Panc1 (cell line): ENCODE measurements at regions not wholly inside any gene's neighbourhood (a gene's known extent, or its start where the extent isn't known, plus 50 kb on each side); places are given as distances from the start of the nearest gene placed in this dataset.

Source experiments
- ATAC-seq: fragments of 200-7000 bp; cut with Tn5 transposase; 2 replicates; pipeline ENCODE4 v1.9.1; 2020; ENCODE audit warnings: mild to moderate bottlenecking, moderate library complexity
- BruUV-seq: library from RNA; stranded (reverse); fragments of 400-500 nt; replicated peaks from 2 replicates; lab custom pipeline; 2021; lab: Mats Ljungman, UMichigan
- CTCF ChIA-PET: fragments of 300-600 bp; sonication (Branson Sonifier 250); formaldehyde crosslinking; loops from one replicate; lab custom pipeline; 2022; ENCODE audit warnings: antibody characterized with exemption; lab: Charles Lee
- POLR2A ChIA-PET: fragments of 300-600 bp; sonication (Branson Sonifier 250); formaldehyde crosslinking; loops from one replicate; lab custom pipeline; 2022; ENCODE audit warnings: antibody characterized with exemption; lab: Charles Lee
- DNase-seq: peaks from one replicate; pipeline ENCODE4 v3.0.0-alpha.2; 2010; ENCODE audit warnings: low read depth, low spot score
- H3K27ac ChIP-seq: 2 replicates; pipeline ENCODE4 v1.5.1; 2011; ENCODE audit warnings: mild to moderate bottlenecking, low read length, inconsistent platforms
- H3K27me3 ChIP-seq: fragments of 200-500 bp; sonication (Bioruptor generic); 2 replicates; pipeline ENCODE4 v1.6.0; 2014; ENCODE audit warnings: low read length, inconsistent platforms; ENCODE audit not compliant: control insufficient read depth, insufficient read depth
- H3K36me3 ChIP-seq: fragments of 200-500 bp; sonication (Bioruptor generic); 2 replicates; pipeline ENCODE4 v1.5.1; 2014; ENCODE audit warnings: inconsistent platforms, mild to moderate bottlenecking, low read length, moderate library complexity; ENCODE audit not compliant: control insufficient read depth, insufficient read depth
- H3K4me1 ChIP-seq: 2 replicates; pipeline ENCODE4 v1.5.1; 2011; ENCODE audit warnings: inconsistent platforms, mild to moderate bottlenecking, low read length, moderate library complexity; ENCODE audit not compliant: control insufficient read depth, insufficient read depth
- H3K4me3 ChIP-seq, 2 experiments: 2 replicates each; pipeline ENCODE4 v1.5.1; 2011 to 2012; ENCODE audit warnings: low read depth in 2 of 2, low read length in 2 of 2, mild to moderate bottlenecking in 2 of 2, inconsistent platforms in 1 of 2, moderate library complexity in 1 of 2
- H3K9me3 ChIP-seq: fragments of 200-500 bp; sonication (Bioruptor generic); 2 replicates; pipeline ENCODE4 v1.5.1; 2014; ENCODE audit warnings: low read depth, mild to moderate bottlenecking, inconsistent platforms, low read length, moderate library complexity; ENCODE audit not compliant: control insufficient read depth, insufficient read depth
- CTCF ChIP-seq: fragments of 450-650 bp; IDR thresholded peaks from 2 replicates; pipeline ENCODE4 v1.5.1; 2017; ENCODE audit warnings: mild to moderate bottlenecking
- POLR2AphosphoS5 ChIP-seq: IDR thresholded peaks from 2 replicates; pipeline ENCODE4 v1.6.1; 2012; ENCODE audit warnings: mild to moderate bottlenecking, low read depth, low read length, moderate library complexity
- REST ChIP-seq, 2 experiments: IDR thresholded peaks; 2 replicates each; pipeline ENCODE4 v1.6.1; 2011 to 2012; ENCODE audit warnings: low read depth in 2 of 2, control low read depth in 1 of 2, low read length in 1 of 2, mild to moderate bottlenecking in 1 of 2, moderate library complexity in 1 of 2; ENCODE audit not compliant: insufficient read depth in 1 of 2
- SIN3A ChIP-seq: IDR thresholded peaks from 2 replicates; pipeline ENCODE4 v1.6.1; 2012; ENCODE audit warnings: low read depth, mild to moderate bottlenecking, low read length, moderate library complexity, borderline replicate concordance; ENCODE audit not compliant: insufficient read depth
- TCF7L2 ChIP-seq: IDR thresholded peaks from 2 replicates; pipeline ENCODE4 v1.6.1; 2011; ENCODE audit warnings: mild to moderate bottlenecking, low read depth, low read length, inconsistent platforms
- in situ Hi-C: cut with HindIII; loops from 2 replicates; pipeline ENCODE4 v1.10.0; 2016; ENCODE audit warnings: low sequenced_read_pairs, low pct_unique_long_range_greater_than_20kb
- intact Hi-C: fragments of 100-400 bp; cut with micrococcal nuclease; formaldehyde crosslinking; loops from one replicate; pipeline ENCODE4 v1.10.0; 2022; ENCODE audit not compliant: unreplicated experiment

- ChIA-PET POLR2A (no interaction called here), CTCF (no interaction called here)
- intact Hi-C loops (no loop called here), in situ Hi-C loops (no loop called here)
- ATAC-seq (no peak), DNase-seq (no peak)
- Histone ChIP-seq H3K36me3 (no peaks in the 10 kb centered on the region), H3K4me3 (no peak overlapping the region), H3K27me3 (0 out of 2 replicates have a peak, but pooled peaks cover 2% of the 10 kb centered on the region), H3K9me3 (no peaks in the 10 kb centered on the region), H3K4me1 (no peaks in the 10 kb centered on the region), H3K27ac (no peak overlapping the region)
- BruUV-seq = no TSS peak
- TF ChIP-seq SIN3A (no peak), CTCF (no peak), REST (IDR thresholded peaks at IDR 0.05; ENCODE audit: insufficient read depth in 1 of 2, low read depth in 2 of 2, low read length in 1 of 2) (no peak), TCF7L2 (no peak), POLR2AphosphoS5 (no peak)
Observed at GRCh38 chr4:4735136-4735750, 124.2 kb upstream of the MSX1 start.

GRCh38 chr4:4734425-4734824, 125.0 kb upstream of the MSX1 start:
- Histone ChIP-seq H3K27ac (no peak overlapping the region), H3K36me3 (no peaks in the 10 kb centered on the region), H3K9me3 (no peaks in the 10 kb centered on the region), H3K4me1 (no peaks in the 10 kb centered on the region), H3K27me3 (0 out of 2 replicates have a peak, but pooled peaks cover 2% of the 10 kb centered on the region), H3K4me3 (no peak overlapping the region)
- in situ Hi-C loops = no loop called here
- intact Hi-C loops = no loop called here
- no peak for ATAC-seq
- DNase-seq = no peak
- no TSS peak for BruUV-seq
- POLR2A ChIA-PET = no interaction called here
- no peak for TF ChIP-seq TCF7L2
- no peak for TF ChIP-seq POLR2AphosphoS5
- no peak for TF ChIP-seq SIN3A
- no peak for TF ChIP-seq CTCF
- TF ChIP-seq REST (IDR thresholded peaks at IDR 0.05; ENCODE audit: insufficient read depth in 1 of 2, low read depth in 2 of 2, low read length in 1 of 2) = no peak
- CTCF ChIA-PET = no interaction called here
